GM12873 (cell line): ENCODE measurements at regions not wholly inside any gene's neighbourhood (a gene's known extent, or its start where the extent isn't known, plus 50 kb on each side); places are given as distances from the start of the nearest gene placed in this dataset.

Experiments
- CTCF ChIP-seq: IDR thresholded peaks from 2 replicates; pipeline ENCODE4 v1.5.1; 2012; ENCODE audit warnings: low read depth, mild to moderate bottlenecking, moderate library complexity, low read length, control low read depth; ENCODE audit not compliant: insufficient read depth; ENCODE audit errors: missing control alignments

- TF ChIP-seq CTCF = no peak
Observed at GRCh38 chr19:31841755-31842154, 492.5 kb upstream of the TSHZ3 start.

- no peak for TF ChIP-seq CTCF
Observed at GRCh38 chr19:31863122-31863521, 482.3 kb upstream of the ZNF507 start.

GRCh38 chr19:31874313-31874712 lies 471.1 kb upstream of the ZNF507 start:
- TF ChIP-seq CTCF = no peak

GRCh38 chr19:31875591-31875990 lies 469.8 kb upstream of the ZNF507 start:
- no peak for TF ChIP-seq CTCF

- no peak for TF ChIP-seq CTCF
Observed at GRCh38 chr19:31880283-31880682, 465.1 kb upstream of the ZNF507 start.

GRCh38 chr19:31881988-31882387 lies 463.4 kb upstream of the ZNF507 start:
- TF ChIP-seq CTCF = no peak

GRCh38 chr19:31882709-31883108 lies 462.7 kb upstream of the ZNF507 start:
- TF ChIP-seq CTCF = no peak

GRCh38 chr19:31883296-31883990 lies 462.0 kb upstream of the ZNF507 start:
- TF ChIP-seq CTCF = no peak
